ENCODE measurements at regions not wholly inside any gene's neighbourhood (a gene's known extent, or its start where the extent isn't known, plus 50 kb on each side); places are given as distances from the start of the nearest gene placed in this dataset.

- TF ChIP-seq CTCF (conservative IDR thresholded peaks at IDR 0.05; ENCODE audit: low read length): no peak
- no peak for TF ChIP-seq EZH2phosphoT487 (IDR thresholded peaks at IDR 0.05; ENCODE audit: borderline replicate concordance)
These were observed 234.8 kb upstream of the ISL1 start for GRCh38 chr5:51148437-51148836.
